GM23338 (cell line): ENCODE measurements at regions not wholly inside any gene's neighbourhood (a gene's known extent, or its start where the extent isn't known, plus 50 kb on each side); places are given as distances from the start of the nearest gene placed in this dataset.

Experiments used
- CREB1 ChIP-seq: fragments of 250-450 bp; sonication (Bioruptor Pico); IDR thresholded peaks from 2 replicates; pipeline ENCODE4 v1.5.0; 2020; ENCODE audit warnings: low read depth, mild to moderate bottlenecking, moderate library complexity
- CTCF ChIP-seq, 2 experiments: fragments of 200-600 bp in 1 of 2; sonication (generic) in 1 of 2; conservative IDR thresholded peaks; 2 replicates each; pipeline versions ENCODE4 v1.5.1 to v1.6.1; 2016 to 2017; ENCODE audit warnings: antibody characterized with exemption in 2 of 2, low read depth in 2 of 2, mild to moderate bottlenecking in 2 of 2, moderate library complexity in 1 of 2
- ETS1 ChIP-seq: IDR thresholded peaks from 2 replicates; pipeline ENCODE4 v1.6.1; 2016; ENCODE audit warnings: antibody characterized with exemption
- EZH2 ChIP-seq: fragments of 200-600 bp; sonication (generic); IDR thresholded peaks from one replicate; pipeline ENCODE4 v1.8.0; 2017; ENCODE audit warnings: antibody characterized with exemption, mild to moderate bottlenecking, low read depth; ENCODE audit not compliant: unreplicated experiment
- EZH2phosphoT487 ChIP-seq: fragments of 200-600 bp; sonication (generic); IDR thresholded peaks from one replicate; pipeline ENCODE4 v1.8.1; 2018; ENCODE audit warnings: antibody characterized with exemption; ENCODE audit not compliant: unreplicated experiment
- JUNB ChIP-seq: IDR thresholded peaks from one replicate; pipeline ENCODE4 v1.6.1; 2016; ENCODE audit warnings: antibody characterized with exemption; ENCODE audit not compliant: unreplicated experiment
- NANOG ChIP-seq: IDR thresholded peaks from 2 replicates; pipeline ENCODE4 v1.6.1; 2016; ENCODE audit warnings: antibody characterized with exemption, borderline replicate concordance
- POLR2AphosphoS5 ChIP-seq: IDR thresholded peaks from 2 replicates; pipeline ENCODE4 v1.6.1; 2016; ENCODE audit warnings: antibody characterized with exemption, low read depth
- REST ChIP-seq: IDR thresholded peaks from one replicate; pipeline ENCODE4 v1.6.1; 2018; ENCODE audit warnings: antibody characterized with exemption; ENCODE audit not compliant: unreplicated experiment
- STAT1 ChIP-seq: IDR thresholded peaks from one replicate; pipeline ENCODE4 v1.6.1; 2016; ENCODE audit warnings: antibody characterized with exemption; ENCODE audit not compliant: unreplicated experiment
- ZNF114 ChIP-seq: fragments of 250-450 bp; sonication (Bioruptor Pico); IDR thresholded peaks from 2 replicates; pipeline ENCODE4 v1.5.0; 2020; ENCODE audit warnings: mild to moderate bottlenecking, moderate library complexity
- ZNF331 ChIP-seq: fragments of 250-450 bp; sonication (Bioruptor Pico); IDR thresholded peaks from 2 replicates; pipeline ENCODE4 v1.5.0; 2020; ENCODE audit warnings: low read depth, mild to moderate bottlenecking, moderate library complexity
- ZNF462 ChIP-seq: fragments of 250-450 bp; sonication (Bioruptor Pico); IDR thresholded peaks from 2 replicates; pipeline ENCODE4 v1.5.0; 2020; ENCODE audit warnings: mild to moderate bottlenecking, moderate library complexity

GRCh38 chr11:79796704-79797103 is 355.9 kb upstream of the TENM4 start:
- TF ChIP-seq REST = no peak
- TF ChIP-seq CTCF (conservative IDR thresholded peaks at IDR 0.05; ENCODE audit: low read depth in 2 of 2) = no peak
- TF ChIP-seq EZH2 = no peak
- no peak for TF ChIP-seq POLR2AphosphoS5
- TF ChIP-seq EZH2phosphoT487 = no peak
- no peak for TF ChIP-seq ZNF331 (CRISPR knock-in tag)
- TF ChIP-seq JUNB = no peak
- no peak for TF ChIP-seq ZNF462 (CRISPR knock-in tag)
- no peak for TF ChIP-seq CREB1 (CRISPR knock-in tag)
- no peak for TF ChIP-seq STAT1
- no peak for TF ChIP-seq ETS1
- no peak for TF ChIP-seq NANOG
- TF ChIP-seq ZNF114 = no peak
